Activated CD8-positive, alpha-beta memory T cell treated with anti-CD3 and anti-CD28 coated beads, Interleukin-2, amount 50 U/mL, for 24 hours (primary cell): ENCODE measurements at regions not wholly inside any gene's neighbourhood (a gene's known extent, or its start where the extent isn't known, plus 50 kb on each side); places are given as distances from the start of the nearest gene placed in this dataset.
"Not testable (repeated sequence)": the region's sequence is repeated elsewhere in the genome, so short reads cannot be mapped to it uniquely, and the experiment has no call there.

Experiments
- DNase-seq: peaks from one replicate; pipeline ENCODE4 v3.0.0-alpha.2; 2020; ENCODE audit errors: extremely low read depth

GRCh38 chrX:122299822-122300221, 884.3 kb upstream of the GRIA3 start:
- DNase-seq = not testable (repeated sequence)

GRCh38 chrX:122301491-122301890, 882.6 kb upstream of the GRIA3 start:
- no peak for DNase-seq

GRCh38 chrX:122303761-122304160, 880.3 kb upstream of the GRIA3 start:
- no peak for DNase-seq

GRCh38 chrX:122344816-122345215, 839.3 kb upstream of the GRIA3 start:
- DNase-seq = no peak

GRCh38 chrX:122363112-122363795, 820.8 kb upstream of the GRIA3 start:
- DNase-seq = no peak

GRCh38 chrX:122375533-122375932, 808.5 kb upstream of the GRIA3 start:
- not testable (repeated sequence) for DNase-seq

GRCh38 chrX:122389005-122389404, 795.1 kb upstream of the GRIA3 start:
- DNase-seq = no peak

- DNase-seq = no peak
Observed at GRCh38 chrX:122418758-122419157, 765.3 kb upstream of the GRIA3 start.

GRCh38 chrX:122421434-122422121, 762.5 kb upstream of the GRIA3 start:
- DNase-seq = no peak

GRCh38 chrX:122422547-122422946, 761.5 kb upstream of the GRIA3 start:
- no peak for DNase-seq

GRCh38 chrX:122434942-122435341, 749.1 kb upstream of the GRIA3 start:
- DNase-seq = no peak

- no peak for DNase-seq
Observed at GRCh38 chrX:122439831-122440230, 744.2 kb upstream of the GRIA3 start.

GRCh38 chrX:122440832-122441231, 743.2 kb upstream of the GRIA3 start:
- DNase-seq = no peak

- no peak for DNase-seq
Observed at GRCh38 chrX:122441451-122441850, 742.6 kb upstream of the GRIA3 start.

- no peak for DNase-seq
Observed at GRCh38 chrX:122445466-122445865, 738.6 kb upstream of the GRIA3 start.

- DNase-seq = no peak
Observed at GRCh38 chrX:122464341-122464740, 719.7 kb upstream of the GRIA3 start.

- no peak for DNase-seq
Observed at GRCh38 chrX:122475306-122475705, 708.8 kb upstream of the GRIA3 start.

GRCh38 chrX:122500556-122500955, 683.5 kb upstream of the GRIA3 start:
- no peak for DNase-seq

GRCh38 chrX:122501652-122502051, 682.4 kb upstream of the GRIA3 start:
- DNase-seq = no peak

GRCh38 chrX:122504026-122504425, 680.1 kb upstream of the GRIA3 start:
- DNase-seq = no peak

- DNase-seq = no peak
Observed at GRCh38 chrX:122512561-122513072, 671.5 kb upstream of the GRIA3 start.

- no peak for DNase-seq
Observed at GRCh38 chrX:122517786-122518185, 666.3 kb upstream of the GRIA3 start.

GRCh38 chrX:122545778-122546177, 638.3 kb upstream of the GRIA3 start:
- no peak for DNase-seq
